C1 segment of cervical spinal cord (tissue), 14 donors: ENCODE measurements at regions not wholly inside any gene's neighbourhood (a gene's known extent, or its start where the extent isn't known, plus 50 kb on each side); places are given as distances from the start of the nearest gene placed in this dataset.

Experiments
- DNase-seq, 14 donors: peaks; one replicate each; lab custom pipeline; 2025; lab: John Stamatoyannopoulos, UW

DNA sequence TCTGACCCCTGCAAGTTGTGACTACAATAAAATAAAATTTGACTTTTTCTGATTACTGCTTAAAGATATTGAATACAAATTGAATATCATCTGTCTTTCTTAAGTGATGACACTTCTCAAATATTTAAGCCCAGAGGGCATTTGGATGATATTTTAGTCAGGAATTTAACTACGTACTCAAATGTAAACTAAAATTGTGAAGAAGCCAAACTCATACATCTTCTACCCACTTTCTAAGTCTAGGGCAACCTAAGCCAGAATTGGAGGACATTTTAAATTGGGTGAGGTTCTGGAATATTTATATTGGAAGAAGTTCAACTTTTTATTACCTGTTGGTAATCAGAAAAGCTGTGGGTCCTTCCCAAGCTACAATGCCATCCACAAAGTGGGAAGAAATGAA, 149.1 kb upstream of the WDR11 start:
- no peak for DNase-seq

DNA sequence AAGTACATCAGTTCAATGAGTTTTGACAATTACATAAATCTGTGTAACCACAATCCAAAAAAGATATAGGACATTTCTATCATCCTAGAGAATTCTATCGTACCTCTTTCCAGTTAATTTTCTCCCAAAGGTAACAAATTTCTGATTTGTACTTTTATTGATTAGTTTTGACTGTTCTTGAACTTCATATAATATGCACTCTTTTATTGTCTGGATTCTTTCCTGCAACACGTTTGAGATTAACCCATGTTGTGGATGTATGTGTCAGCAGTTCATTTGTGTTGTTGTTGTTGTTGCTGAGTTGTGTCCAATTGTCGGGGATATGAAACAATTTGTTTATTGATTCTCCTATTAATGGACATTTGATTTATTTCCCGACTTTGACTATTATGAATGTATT, 145.9 kb upstream of the WDR11 start:
- DNase-seq = no peak

GRCh38 chr10:120710076-120710475, 141.1 kb upstream of the WDR11 start:
- no peak for DNase-seq

DNA sequence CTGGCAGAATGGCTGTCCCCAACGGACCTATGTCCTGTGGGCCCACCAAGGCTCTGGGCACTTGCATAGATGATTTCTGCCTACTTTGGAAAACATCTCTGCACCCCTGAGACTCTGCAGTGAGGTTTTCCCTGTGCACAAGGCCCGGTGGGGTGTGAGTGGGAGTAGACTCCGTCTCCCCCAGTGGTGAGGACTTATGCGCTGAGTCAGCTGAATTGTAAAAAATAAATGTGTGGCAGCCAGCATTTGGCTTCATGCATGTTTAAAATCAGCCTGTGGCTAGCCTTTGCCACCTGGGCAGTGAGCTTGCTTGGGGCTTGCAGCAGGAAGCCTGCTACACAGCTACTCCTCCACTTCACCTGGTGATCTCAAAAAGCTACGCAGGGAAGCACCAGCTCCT, 139.3 kb upstream of the WDR11 start:
- DNase-seq = no peak

- DNase-seq = no peak
Measured at GRCh38 chr10:120713573-120714205, 137.5 kb upstream of the WDR11 start.

- no peak for DNase-seq
Measured at GRCh38 chr10:120715171-120715570, 136.0 kb upstream of the WDR11 start.

DNA sequence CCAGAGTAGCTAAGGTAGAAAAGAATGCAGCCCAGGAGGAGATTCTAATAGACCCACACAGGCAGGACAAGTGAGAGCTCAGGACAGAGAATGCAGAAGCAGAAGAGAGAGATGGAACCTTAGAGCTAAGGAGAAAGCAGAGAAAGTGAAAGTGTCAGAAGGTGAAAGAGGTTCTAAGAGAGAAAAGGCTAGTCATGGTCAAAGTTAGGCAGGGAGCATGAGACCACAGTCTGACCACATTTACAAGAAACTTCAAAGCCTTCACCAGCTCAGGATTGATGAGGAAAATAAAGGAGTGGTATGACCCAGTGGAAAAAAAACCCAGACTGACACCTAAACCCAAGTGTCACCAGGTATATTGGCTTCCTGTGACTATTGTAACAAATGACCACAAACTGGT, 131.8 kb upstream of the WDR11 start:
- no peak for DNase-seq

DNA sequence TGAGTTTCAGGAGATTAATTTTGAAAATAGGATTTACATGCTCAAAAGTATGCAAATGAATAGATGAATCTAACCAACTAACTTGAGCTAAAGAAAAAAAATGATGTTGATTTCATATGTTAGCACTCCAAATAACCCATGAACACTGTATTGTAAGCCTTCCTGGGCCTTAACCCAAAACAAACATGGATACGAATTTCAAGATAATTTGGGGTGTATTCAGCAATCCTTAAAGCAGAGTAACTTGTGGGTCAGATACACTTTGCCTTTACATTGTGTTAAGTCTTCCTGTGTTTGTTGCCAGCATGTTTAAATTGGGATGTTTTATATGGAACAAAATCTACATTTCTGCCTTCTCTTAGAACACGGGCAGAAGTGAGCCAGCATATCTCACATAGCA, 124.2 kb upstream of the WDR11 start:
- no peak for DNase-seq

DNA sequence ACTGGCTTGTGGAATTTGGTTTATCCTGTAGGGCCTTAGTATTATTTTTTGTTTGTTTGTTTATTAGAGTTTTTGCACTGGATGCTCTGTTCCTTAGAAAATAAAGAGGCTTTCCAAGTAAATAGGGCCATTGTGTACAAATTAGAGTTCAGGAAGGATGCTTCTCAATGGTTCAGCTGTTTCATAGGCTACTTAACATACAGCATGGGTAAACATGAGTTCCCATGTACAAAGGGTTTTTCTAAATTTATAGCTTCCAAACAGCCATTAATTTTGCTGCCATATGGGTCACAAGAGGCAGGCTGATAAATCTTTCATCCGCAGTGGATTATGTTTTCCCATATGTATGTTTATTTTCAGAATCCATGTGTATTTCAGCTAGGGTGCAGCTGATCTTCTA, 121.6 kb upstream of the WDR11 start:
- no peak for DNase-seq

- DNase-seq = no peak
Measured at GRCh38 chr10:120732067-120732466, 119.1 kb upstream of the WDR11 start.

DNA sequence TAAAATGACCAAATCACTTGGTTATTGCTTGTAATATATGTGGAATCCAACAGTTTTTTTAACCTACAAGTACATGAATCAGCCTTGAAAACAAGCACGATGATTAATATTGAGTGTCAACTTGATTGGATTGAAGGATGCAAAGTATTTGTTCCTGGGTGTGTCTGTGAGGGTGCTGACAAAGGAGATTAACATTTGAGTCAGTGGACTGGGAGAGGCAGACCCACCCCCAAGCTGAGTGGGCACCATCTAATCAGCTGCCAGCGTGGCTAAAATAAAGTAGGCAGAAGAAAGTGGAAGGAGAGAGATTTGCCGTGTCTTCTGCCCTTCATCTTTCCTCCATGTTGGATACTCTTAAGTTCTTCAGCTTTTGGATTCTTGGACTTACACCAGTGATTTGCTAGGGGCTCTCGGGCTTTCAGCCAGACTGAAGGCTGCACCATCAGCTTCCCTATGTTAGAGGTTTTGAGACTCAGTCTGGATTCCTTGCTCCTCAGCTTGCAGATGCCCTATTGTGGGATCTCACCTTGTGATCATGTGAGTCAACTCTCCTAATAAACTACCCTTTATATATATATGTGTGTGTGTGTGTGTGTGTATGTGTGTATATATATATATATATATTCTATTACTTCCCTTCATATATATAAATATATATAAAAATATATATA, 118.4 kb upstream of the WDR11 start:
- no peak for DNase-seq

DNA sequence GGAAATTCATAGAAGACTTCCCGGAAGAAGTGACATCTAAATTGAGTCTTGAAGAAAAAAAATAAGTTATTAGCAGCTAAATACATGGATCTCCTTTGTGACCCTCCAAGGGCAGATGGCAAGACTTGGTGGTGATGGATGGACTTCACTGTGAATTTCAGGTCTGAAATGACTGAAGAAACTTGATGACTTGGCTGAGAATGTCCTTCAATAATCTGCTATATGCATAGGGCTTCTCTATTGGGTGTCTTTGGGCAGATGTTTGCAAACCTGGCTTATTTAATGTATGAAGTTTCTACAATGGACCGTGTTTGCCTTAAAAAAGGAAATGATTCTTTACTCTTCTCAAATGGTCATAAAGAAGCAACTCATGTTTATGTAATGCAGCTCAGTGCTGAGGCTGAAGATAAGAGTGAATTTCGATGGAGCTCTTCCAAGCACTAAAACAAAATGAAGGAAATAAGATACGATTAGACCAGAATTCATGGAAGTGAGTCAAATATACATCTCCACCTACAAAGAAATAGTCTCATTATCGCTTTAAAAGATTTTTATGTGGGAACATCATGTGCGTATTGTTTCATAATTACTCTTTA, 116.6 kb upstream of the WDR11 start:
- no peak for DNase-seq

DNA sequence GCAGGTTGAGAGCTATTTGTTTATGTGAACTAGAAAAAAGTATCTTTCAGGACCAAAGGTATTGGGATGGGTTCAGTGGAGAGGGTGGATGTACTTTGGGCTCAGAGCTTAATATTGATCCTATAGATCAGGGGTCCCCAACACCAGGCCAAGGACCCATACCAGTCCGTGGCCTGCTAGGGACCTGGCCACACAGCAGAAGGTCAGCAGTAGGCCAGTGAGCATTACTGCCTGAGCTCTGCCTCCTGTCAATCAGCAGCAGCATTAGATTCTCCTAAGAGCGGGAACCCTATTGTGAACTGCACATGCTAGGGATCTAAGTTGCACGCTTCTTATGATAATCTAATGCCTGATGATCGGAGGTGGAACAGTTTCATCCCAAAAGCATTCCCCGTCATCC, 115.8 kb upstream of the WDR11 start:
- DNase-seq = no peak

- no peak for DNase-seq
Measured at GRCh38 chr10:120735773-120736371, 115.3 kb upstream of the WDR11 start.

- no peak for DNase-seq
Measured at GRCh38 chr10:120736377-120736776, 114.8 kb upstream of the WDR11 start.

DNA sequence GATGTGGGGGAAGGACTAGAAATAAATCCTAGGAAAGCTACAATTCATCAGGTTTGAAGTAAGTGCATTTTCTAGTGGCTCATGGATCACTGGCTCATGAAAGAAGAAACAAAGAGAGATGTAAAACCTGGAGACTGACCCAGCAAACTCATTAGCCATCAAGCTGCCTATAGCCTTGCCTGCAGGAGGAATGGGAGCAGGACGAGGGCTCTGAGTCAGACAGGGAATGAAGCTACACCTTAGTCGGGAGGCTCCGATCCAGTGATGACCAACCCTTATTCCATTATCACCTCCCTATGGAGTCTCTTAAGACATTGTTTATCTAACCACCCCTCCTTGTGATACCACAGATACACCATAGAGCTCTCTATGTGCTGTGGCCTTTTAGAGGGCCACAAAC, 112.5 kb upstream of the WDR11 start:
- DNase-seq = no peak

GRCh38 chr10:120741396-120741795, 109.8 kb upstream of the WDR11 start:
- no peak for DNase-seq

GRCh38 chr10:120742373-120742772, 108.8 kb upstream of the WDR11 start:
- DNase-seq = no peak

DNA sequence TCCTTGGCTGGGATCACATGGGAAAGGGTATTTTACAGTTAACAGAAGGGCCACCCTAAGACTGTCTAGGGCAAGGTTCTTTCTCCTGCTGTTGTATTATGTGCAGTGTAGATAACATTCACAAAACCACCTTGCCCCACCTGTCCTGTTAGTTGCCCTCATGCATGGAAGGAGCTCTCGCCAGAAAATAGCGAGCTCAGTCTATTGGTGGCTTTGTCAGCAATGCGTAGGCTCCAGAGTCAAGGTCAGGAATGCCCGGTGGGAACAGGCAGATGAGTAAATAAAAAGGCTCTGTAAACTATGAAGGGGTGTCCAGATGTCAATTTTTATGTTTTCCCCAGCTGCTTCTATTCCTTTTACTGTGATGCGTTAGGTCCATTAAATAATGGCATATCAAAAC, 107.1 kb upstream of the WDR11 start:
- no peak for DNase-seq

DNA sequence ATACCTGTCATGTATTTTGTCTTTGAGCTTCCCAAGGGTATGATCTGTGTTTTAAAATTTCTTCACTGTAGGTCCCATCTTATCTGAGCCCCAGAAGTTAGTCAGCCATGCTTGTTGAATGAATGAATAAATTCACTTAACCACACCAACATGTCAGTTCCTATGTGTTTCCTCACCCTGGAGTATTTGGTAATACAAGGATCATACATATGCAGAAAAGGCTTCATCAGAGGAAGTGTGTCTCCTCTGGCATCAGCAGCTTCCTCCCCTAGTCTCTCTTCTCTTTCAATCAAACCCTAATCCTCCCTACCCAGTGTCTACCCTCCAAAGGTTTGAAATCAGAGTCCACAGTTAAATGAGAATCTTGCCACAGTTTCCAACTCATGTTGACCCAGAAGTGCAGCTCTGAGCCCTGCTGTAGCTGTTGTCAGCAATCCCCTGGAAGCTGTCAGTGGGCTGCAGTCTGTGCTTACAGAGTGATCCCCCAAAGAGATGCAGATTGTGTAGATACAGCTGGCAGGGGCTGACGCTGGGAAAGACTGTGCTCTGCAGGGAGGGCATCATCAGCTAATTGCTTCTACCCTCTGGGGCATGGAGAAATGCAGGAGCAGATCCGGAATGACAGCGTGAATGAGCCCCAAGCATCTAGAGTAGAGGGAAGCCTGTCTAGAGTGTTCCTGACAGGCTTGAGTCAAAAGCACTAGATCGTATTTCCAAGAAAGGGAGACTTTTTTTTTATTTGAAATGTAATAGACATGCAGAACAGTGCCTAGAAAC, 105.0 kb upstream of the WDR11 start:
- DNase-seq = no peak

GRCh38 chr10:120748519-120748918, 102.6 kb upstream of the WDR11 start:
- DNase-seq = no peak

- DNase-seq = no peak
Measured at GRCh38 chr10:120749072-120749471, 102.1 kb upstream of the WDR11 start.
